ENCODE measurements at regions not wholly inside any gene's neighbourhood (a gene's known extent, or its start where the extent isn't known, plus 50 kb on each side); places are given as distances from the start of the nearest gene placed in this dataset.

DNA sequence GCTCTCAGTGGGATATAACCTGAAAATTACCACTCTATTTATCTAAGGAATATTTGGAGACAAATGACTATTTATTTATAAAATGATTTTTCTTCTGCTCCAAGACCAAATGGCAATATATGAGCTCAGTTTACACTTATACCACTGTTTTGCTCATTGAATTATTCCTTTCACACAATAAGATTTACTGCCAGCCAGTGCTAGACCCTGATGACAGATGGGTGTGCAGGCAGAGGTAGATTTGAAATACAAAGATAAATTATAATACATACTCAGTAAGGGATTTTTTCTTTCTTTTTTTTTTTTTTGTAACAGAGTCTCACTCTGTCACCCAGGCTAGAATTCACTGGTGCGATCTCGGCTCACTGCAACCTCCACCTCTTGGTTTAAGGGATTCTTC, 980.3 kb downstream of the EPHA3 start:
- TF ChIP-seq, protein P1, sequence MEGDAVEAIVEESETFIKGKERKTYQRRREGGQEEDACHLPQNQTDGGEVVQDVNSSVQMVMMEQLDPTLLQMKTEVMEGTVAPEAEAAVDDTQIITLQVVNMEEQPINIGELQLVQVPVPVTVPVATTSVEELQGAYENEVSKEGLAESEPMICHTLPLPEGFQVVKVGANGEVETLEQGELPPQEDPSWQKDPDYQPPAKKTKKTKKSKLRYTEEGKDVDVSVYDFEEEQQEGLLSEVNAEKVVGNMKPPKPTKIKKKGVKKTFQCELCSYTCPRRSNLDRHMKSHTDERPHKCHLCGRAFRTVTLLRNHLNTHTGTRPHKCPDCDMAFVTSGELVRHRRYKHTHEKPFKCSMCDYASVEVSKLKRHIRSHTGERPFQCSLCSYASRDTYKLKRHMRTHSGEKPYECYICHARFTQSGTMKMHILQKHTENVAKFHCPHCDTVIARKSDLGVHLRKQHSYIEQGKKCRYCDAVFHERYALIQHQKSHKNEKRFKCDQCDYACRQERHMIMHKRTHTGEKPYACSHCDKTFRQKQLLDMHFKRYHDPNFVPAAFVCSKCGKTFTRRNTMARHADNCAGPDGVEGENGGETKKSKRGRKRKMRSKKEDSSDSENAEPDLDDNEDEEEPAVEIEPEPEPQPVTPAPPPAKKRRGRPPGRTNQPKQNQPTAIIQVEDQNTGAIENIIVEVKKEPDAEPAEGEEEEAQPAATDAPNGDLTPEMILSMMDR (IDR thresholded peaks at IDR 0.05) = no peak
- no peak for TF ChIP-seq POLR2A (IDR thresholded peaks at IDR 0.05)
